Heart left ventricle (tissue), 13 donors: ENCODE measurements at regions not wholly inside any gene's neighbourhood (a gene's known extent, or its start where the extent isn't known, plus 50 kb on each side); places are given as distances from the start of the nearest gene placed in this dataset.

Experiments used
- CTCF ChIP-seq, 12 donors: fragments of 200-600 bp; sonication (generic) in 4 of 12; IDR thresholded peaks; one replicate each; pipeline versions ENCODE4 v1.5.0 to v1.8.0; 2018 to 2022; ENCODE audit warnings: antibody characterized with exemption in 12 of 12, mild to moderate bottlenecking in 5 of 12
- POLR2A ChIP-seq, 2 donors: fragments of 450-650 bp; IDR thresholded peaks; one replicate each; pipeline ENCODE4 v1.6.1; 2017; ENCODE audit warnings: antibody characterized with exemption in 2 of 2, mild to moderate bottlenecking in 2 of 2, moderate library complexity in 2 of 2
- donor health status: ischemic (EF 13 %, LVEDD 7.1; RV severe dilation, severe dysfunction).
- donor health status: DM: no; HTN: yes; CAD: no.
- donor health status: DM: no; HTN: no; CAD: no.
- donor health status: ischemic (EF 25% LVEDD 6.9; RV normal size, moderate dysfunction).
- donor health status: ischemic (EF 25% LVEDD 5.7; RV mildly dilated, moderate dysfunction).
- donor health status: ischemic (EF 35%, LVEDD 5.7; RV mildly dilated, moderate dysfunction).
- donor health status: nonischemic (EF 11% LVEDD 7.7; RV severe dilation, severe dysfunction).
- donor health status: DM: yes; HTN: yes; CAD: no.
- donor health status: PGD.
- donor health status: ischemic (EF 29% LVEDD 5.4; RV normal size, mild dysfunction).
- donor health status: nonischemic (EF 23%, LVEDD 6.1; RV moderate dilation, normal function).

DNA sequence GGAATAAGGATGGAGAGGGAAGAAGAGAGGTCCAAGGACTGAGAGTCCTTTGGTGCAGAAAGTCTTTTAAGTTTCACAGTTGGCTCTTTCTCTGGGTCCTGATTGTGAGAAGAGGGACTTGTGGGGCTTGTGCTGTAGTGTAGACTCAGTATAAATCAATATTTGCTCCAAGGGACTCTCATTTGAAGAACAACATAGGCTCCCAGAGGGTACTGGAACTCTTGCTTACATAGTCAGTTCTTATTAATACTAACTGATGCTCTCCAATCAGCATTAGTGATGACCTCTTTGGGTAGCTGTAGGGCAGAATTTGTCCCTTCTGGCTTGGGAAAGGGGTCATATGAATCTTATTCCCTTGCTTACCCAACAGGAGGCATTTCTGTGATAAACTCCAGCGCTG lies 62.5 kb upstream of the CXCL14 start:
- no peak for TF ChIP-seq POLR2A (IDR thresholded peaks at IDR 0.05)
- TF ChIP-seq CTCF (IDR thresholded peaks at IDR 0.05) = no peak
